Liver (tissue), 3 donors: ENCODE measurements at regions not wholly inside any gene's neighbourhood (a gene's known extent, or its start where the extent isn't known, plus 50 kb on each side); places are given as distances from the start of the nearest gene placed in this dataset.

ENCODE experiments used
- JUND ChIP-seq, 2 donors: IDR thresholded peaks; 2 replicates each; pipeline ENCODE4 v1.6.1; 2016; ENCODE audit warnings: antibody characterized with exemption in 2 of 2
- TF ChIP-seq, protein P1 (sequence below): fragments of 150-350 bp; IDR thresholded peaks from 2 replicates; pipeline ENCODE4 v1.5.1; 2017; ENCODE audit warnings: improper control_type of control experiment, low read depth, low read length; ENCODE audit not compliant: missing input control
- donor health status: healthy.
- donor health status: healthy.

DNA sequence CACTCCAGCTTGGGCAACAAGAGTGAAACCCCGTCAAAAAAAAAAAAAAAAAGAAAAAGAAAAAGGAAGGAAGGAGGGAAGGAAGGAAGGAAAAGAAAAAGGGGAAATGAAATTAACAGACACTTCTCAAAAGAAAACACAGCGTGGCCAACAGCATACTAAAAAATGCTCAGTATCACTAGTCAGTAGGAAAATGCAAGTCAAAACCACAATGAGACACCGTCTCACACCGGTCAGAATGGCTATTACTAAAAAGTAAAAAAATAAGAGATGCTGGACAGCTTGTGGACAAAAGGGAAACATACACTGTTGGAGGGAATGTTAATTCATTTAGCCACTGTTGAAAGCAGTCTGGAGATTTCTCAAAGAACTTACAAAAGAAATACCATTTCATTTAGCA is 369.5 kb upstream of the BRINP3 start:
- TF ChIP-seq, protein P1, sequence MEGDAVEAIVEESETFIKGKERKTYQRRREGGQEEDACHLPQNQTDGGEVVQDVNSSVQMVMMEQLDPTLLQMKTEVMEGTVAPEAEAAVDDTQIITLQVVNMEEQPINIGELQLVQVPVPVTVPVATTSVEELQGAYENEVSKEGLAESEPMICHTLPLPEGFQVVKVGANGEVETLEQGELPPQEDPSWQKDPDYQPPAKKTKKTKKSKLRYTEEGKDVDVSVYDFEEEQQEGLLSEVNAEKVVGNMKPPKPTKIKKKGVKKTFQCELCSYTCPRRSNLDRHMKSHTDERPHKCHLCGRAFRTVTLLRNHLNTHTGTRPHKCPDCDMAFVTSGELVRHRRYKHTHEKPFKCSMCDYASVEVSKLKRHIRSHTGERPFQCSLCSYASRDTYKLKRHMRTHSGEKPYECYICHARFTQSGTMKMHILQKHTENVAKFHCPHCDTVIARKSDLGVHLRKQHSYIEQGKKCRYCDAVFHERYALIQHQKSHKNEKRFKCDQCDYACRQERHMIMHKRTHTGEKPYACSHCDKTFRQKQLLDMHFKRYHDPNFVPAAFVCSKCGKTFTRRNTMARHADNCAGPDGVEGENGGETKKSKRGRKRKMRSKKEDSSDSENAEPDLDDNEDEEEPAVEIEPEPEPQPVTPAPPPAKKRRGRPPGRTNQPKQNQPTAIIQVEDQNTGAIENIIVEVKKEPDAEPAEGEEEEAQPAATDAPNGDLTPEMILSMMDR = no peak
- no peak for TF ChIP-seq JUND (IDR thresholded peaks at IDR 0.05)
